ENCODE measurements at regions not wholly inside any gene's neighbourhood (a gene's known extent, or its start where the extent isn't known, plus 50 kb on each side); places are given as distances from the start of the nearest gene placed in this dataset.

DNA sequence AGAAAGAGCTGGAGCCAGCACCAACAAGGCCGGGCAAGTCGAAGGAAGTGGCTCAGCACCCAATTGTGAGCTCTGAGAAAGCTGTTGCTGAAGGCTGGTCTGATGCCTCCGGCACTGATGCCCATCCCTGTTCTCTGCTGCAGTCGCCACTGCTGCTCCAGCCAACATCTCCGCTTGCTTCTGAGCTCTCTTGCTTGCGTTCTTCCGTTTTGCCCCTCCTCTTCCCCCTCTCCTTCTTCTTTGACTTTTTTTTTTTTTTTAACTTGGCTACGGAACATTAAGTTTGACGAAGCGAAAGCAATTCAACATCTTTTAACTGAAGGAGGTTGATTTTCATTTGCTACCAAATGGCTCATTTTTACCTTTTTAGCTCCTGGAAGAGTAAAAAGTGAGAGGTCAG, 442.9 kb downstream of the MCTP2 start (continued):
- TF ChIP-seq KAT7 (CRISPR knock-in tag; IDR thresholded peaks at IDR 0.05; ENCODE audit: borderline replicate concordance) (no peak), SMAD4 (CRISPR knock-in tag; IDR thresholded peaks at IDR 0.05) (no peak), EMX1 (CRISPR knock-in tag; IDR thresholded peaks at IDR 0.05) (no peak), MXD4 (CRISPR knock-in tag; IDR thresholded peaks at IDR 0.05; ENCODE audit: borderline replicate concordance) (no peak), ZNF263 (CRISPR knock-in tag; IDR thresholded peaks at IDR 0.05; ENCODE audit: low read depth) (no peak), GABPB1 (CRISPR knock-in tag; IDR thresholded peaks at IDR 0.05) (no peak)
- TF ChIP-seq, protein P1, sequence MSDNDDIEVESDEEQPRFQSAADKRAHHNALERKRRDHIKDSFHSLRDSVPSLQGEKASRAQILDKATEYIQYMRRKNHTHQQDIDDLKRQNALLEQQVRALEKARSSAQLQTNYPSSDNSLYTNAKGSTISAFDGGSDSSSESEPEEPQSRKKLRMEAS (CRISPR knock-in tag; IDR thresholded peaks at IDR 0.05) = no peak
- TF ChIP-seq, protein P2, sequence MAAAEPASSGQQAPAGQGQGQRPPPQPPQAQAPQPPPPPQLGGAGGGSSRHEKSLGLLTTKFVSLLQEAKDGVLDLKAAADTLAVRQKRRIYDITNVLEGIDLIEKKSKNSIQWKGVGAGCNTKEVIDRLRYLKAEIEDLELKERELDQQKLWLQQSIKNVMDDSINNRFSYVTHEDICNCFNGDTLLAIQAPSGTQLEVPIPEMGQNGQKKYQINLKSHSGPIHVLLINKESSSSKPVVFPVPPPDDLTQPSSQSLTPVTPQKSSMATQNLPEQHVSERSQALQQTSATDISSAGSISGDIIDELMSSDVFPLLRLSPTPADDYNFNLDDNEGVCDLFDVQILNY (CRISPR knock-in tag; IDR thresholded peaks at IDR 0.05) = no peak

DNA sequence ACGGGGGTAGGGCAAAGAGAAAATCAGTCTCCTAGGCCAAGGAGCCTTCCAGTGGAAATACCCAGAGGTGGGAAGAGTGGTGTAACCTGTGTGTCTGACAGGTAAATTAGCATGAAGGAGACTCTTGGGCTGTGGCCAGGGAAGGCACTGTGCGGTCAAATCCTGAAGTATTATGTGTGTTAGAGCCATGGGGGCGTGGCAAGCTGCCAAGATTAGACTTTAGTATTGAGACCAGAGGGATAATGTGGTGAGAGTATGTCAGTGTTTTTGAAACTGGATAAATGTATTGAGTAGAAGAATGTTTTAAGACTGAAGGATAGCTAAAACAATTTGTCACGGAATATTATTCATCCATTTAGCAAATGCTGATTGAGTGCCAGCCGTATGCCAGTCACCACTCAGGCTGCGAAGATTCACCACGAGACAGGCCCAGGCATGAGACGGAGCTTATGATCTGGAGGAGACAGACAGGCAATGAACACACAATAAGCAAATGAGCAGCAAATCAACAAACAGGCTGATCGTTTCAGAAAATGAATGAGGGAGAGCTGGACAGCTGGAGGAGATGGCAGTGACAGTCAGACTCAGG, 445.9 kb downstream of the MCTP2 start:
- ChIA-PET CTCF (no interaction called here), POLR2A (no interaction called here)
- Mint-ChIP-seq H3K9me3 (no peaks in the 10 kb centered on the region), H3K36me3 (no peaks in the 10 kb centered on the region), H3K27ac (no peak overlapping the region), H3K4me1 (peaks cover 13% of the 10 kb centered on the region), H3K4me3 (no peak overlapping the region), H3K27me3 (ENCODE audit: low read depth) (no peaks in the 10 kb centered on the region)
- DNase-seq (ENCODE audit: low spot score) = no peak
- TF ChIP-seq, protein P2 (CRISPR knock-in tag; IDR thresholded peaks at IDR 0.05) = no peak
- TF ChIP-seq ZNF416 (CRISPR knock-in tag; IDR thresholded peaks at IDR 0.05) (no peak), ETV6 (CRISPR knock-in tag; IDR thresholded peaks at IDR 0.05) (no peak), TP53 (CRISPR knock-in tag; IDR thresholded peaks at IDR 0.05) (no peak), EMX1 (CRISPR knock-in tag; IDR thresholded peaks at IDR 0.05) (no peak), SP1 (CRISPR knock-in tag; conservative IDR thresholded peaks at IDR 0.05) (no peak)
- TF ChIP-seq, protein P3, sequence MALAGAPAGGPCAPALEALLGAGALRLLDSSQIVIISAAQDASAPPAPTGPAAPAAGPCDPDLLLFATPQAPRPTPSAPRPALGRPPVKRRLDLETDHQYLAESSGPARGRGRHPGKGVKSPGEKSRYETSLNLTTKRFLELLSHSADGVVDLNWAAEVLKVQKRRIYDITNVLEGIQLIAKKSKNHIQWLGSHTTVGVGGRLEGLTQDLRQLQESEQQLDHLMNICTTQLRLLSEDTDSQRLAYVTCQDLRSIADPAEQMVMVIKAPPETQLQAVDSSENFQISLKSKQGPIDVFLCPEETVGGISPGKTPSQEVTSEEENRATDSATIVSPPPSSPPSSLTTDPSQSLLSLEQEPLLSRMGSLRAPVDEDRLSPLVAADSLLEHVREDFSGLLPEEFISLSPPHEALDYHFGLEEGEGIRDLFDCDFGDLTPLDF (CRISPR knock-in tag; IDR thresholded peaks at IDR 0.05) = no peak
- TF ChIP-seq, protein P4, sequence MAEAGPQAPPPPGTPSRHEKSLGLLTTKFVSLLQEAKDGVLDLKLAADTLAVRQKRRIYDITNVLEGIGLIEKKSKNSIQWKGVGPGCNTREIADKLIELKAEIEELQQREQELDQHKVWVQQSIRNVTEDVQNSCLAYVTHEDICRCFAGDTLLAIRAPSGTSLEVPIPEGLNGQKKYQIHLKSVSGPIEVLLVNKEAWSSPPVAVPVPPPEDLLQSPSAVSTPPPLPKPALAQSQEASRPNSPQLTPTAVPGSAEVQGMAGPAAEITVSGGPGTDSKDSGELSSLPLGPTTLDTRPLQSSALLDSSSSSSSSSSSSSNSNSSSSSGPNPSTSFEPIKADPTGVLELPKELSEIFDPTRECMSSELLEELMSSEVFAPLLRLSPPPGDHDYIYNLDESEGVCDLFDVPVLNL (CRISPR knock-in tag; IDR thresholded peaks at IDR 0.05; ENCODE audit: borderline replicate concordance, low read depth) = no peak
- TF ChIP-seq, protein P5, sequence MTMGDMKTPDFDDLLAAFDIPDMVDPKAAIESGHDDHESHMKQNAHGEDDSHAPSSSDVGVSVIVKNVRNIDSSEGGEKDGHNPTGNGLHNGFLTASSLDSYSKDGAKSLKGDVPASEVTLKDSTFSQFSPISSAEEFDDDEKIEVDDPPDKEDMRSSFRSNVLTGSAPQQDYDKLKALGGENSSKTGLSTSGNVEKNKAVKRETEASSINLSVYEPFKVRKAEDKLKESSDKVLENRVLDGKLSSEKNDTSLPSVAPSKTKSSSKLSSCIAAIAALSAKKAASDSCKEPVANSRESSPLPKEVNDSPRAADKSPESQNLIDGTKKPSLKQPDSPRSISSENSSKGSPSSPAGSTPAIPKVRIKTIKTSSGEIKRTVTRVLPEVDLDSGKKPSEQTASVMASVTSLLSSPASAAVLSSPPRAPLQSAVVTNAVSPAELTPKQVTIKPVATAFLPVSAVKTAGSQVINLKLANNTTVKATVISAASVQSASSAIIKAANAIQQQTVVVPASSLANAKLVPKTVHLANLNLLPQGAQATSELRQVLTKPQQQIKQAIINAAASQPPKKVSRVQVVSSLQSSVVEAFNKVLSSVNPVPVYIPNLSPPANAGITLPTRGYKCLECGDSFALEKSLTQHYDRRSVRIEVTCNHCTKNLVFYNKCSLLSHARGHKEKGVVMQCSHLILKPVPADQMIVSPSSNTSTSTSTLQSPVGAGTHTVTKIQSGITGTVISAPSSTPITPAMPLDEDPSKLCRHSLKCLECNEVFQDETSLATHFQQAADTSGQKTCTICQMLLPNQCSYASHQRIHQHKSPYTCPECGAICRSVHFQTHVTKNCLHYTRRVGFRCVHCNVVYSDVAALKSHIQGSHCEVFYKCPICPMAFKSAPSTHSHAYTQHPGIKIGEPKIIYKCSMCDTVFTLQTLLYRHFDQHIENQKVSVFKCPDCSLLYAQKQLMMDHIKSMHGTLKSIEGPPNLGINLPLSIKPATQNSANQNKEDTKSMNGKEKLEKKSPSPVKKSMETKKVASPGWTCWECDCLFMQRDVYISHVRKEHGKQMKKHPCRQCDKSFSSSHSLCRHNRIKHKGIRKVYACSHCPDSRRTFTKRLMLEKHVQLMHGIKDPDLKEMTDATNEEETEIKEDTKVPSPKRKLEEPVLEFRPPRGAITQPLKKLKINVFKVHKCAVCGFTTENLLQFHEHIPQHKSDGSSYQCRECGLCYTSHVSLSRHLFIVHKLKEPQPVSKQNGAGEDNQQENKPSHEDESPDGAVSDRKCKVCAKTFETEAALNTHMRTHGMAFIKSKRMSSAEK (CRISPR knock-in tag; IDR thresholded peaks at IDR 0.05; ENCODE audit: borderline replicate concordance) = no peak
- ATAC-seq = no peak

DNA sequence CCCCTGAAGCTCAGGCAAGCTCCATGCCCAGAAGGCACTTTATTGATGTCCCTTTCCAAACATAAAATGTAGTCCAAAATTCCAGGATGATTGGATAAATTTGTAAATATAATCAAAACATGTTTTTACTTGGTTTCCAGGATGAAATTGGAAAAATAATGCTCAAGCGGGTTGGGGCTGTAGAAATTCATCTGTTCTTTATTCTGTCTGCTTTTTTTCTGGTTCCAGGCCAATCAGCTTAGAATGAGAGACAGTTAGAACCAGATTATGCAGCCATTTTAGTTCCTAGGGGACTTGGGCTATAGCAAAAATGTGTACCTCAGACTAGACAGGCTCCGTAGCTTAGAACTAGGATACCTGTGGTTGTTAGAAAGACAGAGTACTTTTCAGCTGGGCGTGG, 450.8 kb downstream of the MCTP2 start:
- Mint-ChIP-seq H3K27me3 (ENCODE audit: low read depth) (no peaks in the 10 kb centered on the region), H3K4me1 (peaks cover 8% of the 10 kb centered on the region; the same call in 1 of the 2 replicates), H3K36me3 (no peaks in the 10 kb centered on the region), H3K4me3 (no peak overlapping the region), H3K9me3 (no peaks in the 10 kb centered on the region), H3K27ac (no peak overlapping the region)
- ChIA-PET CTCF (no interaction called here), POLR2A (no interaction called here)
- DNase-seq (ENCODE audit: low spot score) (no peak), ATAC-seq (no peak)
- TF ChIP-seq, protein P6, sequence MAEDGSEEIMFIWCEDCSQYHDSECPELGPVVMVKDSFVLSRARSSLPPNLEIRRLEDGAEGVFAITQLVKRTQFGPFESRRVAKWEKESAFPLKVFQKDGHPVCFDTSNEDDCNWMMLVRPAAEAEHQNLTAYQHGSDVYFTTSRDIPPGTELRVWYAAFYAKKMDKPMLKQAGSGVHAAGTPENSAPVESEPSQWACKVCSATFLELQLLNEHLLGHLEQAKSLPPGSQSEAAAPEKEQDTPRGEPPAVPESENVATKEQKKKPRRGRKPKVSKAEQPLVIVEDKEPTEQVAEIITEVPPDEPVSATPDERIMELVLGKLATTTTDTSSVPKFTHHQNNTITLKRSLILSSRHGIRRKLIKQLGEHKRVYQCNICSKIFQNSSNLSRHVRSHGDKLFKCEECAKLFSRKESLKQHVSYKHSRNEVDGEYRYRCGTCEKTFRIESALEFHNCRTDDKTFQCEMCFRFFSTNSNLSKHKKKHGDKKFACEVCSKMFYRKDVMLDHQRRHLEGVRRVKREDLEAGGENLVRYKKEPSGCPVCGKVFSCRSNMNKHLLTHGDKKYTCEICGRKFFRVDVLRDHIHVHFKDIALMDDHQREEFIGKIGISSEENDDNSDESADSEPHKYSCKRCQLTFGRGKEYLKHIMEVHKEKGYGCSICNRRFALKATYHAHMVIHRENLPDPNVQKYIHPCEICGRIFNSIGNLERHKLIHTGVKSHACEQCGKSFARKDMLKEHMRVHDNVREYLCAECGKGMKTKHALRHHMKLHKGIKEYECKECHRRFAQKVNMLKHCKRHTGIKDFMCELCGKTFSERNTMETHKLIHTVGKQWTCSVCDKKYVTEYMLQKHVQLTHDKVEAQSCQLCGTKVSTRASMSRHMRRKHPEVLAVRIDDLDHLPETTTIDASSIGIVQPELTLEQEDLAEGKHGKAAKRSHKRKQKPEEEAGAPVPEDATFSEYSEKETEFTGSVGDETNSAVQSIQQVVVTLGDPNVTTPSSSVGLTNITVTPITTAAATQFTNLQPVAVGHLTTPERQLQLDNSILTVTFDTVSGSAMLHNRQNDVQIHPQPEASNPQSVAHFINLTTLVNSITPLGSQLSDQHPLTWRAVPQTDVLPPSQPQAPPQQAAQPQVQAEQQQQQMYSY (CRISPR knock-in tag; IDR thresholded peaks at IDR 0.05) = no peak
- TF ChIP-seq NFYB (CRISPR knock-in tag; conservative IDR thresholded peaks at IDR 0.05; ENCODE audit: low read depth) (no peak), JUN (CRISPR knock-in tag; IDR thresholded peaks at IDR 0.05) (no peak), GRHL2 (CRISPR knock-in tag; IDR thresholded peaks at IDR 0.05; ENCODE audit: insufficient replicate concordance, severe bottlenecking) (no peak), ESRRA (CRISPR knock-in tag; IDR thresholded peaks at IDR 0.05; ENCODE audit: borderline replicate concordance) (no peak)
